GM12875 (cell line): ENCODE measurements at regions not wholly inside any gene's neighbourhood (a gene's known extent, or its start where the extent isn't known, plus 50 kb on each side); places are given as distances from the start of the nearest gene placed in this dataset.

Experiments used
- H3K4me3 ChIP-seq: one replicate; pipeline ENCODE4 v1.5.1; 2011; ENCODE audit warnings: low read depth, low read length, control low read depth
- TF ChIP-seq, protein P1 (sequence below): IDR thresholded peaks from 2 replicates; pipeline ENCODE4 v1.5.1; 2011; ENCODE audit warnings: low read depth, mild to moderate bottlenecking, control low read depth, inconsistent platforms, low read length, moderate library complexity, borderline replicate concordance; ENCODE audit not compliant: insufficient read depth

DNA sequence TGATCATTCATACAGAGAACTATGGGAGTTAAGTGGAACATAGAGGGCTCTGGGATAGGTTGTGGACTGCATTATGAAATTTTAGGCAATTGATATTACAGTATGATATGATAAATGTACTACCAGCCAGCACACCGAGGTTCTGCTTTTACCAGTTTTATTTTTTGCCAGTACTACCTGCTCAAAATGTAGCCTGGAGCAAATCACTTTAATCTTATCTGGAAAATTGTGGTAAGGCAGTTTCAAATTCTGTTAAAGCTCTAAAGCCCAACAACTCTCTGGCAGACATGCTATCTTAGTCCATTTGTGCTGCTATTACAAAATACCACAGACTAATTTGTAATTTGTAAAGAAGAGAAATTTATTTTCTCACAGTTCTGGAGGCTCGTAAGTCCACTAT is 474.9 kb upstream of the CWC22 start:
- TF ChIP-seq, protein P1, sequence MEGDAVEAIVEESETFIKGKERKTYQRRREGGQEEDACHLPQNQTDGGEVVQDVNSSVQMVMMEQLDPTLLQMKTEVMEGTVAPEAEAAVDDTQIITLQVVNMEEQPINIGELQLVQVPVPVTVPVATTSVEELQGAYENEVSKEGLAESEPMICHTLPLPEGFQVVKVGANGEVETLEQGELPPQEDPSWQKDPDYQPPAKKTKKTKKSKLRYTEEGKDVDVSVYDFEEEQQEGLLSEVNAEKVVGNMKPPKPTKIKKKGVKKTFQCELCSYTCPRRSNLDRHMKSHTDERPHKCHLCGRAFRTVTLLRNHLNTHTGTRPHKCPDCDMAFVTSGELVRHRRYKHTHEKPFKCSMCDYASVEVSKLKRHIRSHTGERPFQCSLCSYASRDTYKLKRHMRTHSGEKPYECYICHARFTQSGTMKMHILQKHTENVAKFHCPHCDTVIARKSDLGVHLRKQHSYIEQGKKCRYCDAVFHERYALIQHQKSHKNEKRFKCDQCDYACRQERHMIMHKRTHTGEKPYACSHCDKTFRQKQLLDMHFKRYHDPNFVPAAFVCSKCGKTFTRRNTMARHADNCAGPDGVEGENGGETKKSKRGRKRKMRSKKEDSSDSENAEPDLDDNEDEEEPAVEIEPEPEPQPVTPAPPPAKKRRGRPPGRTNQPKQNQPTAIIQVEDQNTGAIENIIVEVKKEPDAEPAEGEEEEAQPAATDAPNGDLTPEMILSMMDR: no peak
- H3K4me3 ChIP-seq: no peak overlapping the region

DNA sequence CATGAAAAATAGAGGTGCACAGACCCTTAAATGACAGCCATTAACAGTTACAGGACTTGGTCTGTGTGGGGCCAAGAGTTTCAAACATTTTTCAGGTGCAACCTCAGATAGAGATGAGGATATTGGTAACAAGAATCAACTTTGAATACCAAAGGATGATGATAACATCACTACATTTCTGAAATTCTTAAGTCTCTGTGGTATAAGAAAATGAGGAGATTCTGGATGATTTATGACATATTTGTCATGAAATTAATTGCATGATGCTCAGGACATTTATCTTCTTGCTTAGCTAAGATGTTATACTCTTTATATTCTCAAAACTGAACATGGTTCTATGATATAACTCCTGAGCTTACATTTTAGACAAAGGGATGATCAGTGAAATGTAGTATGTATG is 471.8 kb upstream of the CWC22 start:
- TF ChIP-seq, protein P1: no peak
- H3K4me3 ChIP-seq: no peak overlapping the region

DNA sequence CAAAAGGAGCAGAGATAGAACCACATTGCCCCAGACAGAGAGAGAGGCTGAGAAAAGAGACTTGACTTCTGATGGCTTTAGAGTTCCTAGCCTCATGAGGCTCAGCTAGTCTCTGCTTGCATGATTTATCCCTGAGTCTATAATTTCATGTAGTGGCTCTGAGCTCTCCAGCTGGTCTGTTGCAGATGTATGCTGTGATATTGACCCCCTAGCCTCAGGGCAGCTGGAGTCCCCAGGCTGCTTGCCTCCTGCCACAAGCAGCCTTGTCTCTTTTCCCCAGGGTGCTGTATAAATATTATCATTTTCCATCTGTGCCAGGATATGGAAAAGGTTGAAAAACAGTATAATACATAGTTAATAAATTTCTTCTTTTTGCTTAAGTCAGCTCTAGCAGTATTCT is 467.6 kb upstream of the CWC22 start:
- TF ChIP-seq, protein P1: no peak
- no peak overlapping the region for H3K4me3 ChIP-seq

DNA sequence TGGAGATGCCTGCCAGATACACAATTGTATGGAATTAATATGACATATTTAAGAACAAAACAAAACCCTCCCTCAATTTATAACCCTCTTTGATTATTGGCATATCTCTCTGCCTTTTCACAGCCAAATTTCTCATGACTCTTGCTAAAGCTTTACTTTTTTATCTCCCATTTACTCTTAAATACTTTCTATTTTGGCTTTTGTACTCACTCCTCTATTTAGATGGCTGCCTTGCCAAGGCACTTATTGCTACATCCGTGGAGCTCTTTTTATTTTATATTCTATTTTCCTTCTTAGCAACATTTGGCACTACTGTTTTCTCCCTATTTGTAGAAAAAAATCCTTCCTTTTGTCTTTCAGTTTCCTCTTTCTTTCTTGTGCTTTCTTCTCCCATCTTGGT is 466.4 kb upstream of the CWC22 start:
- no peak overlapping the region for H3K4me3 ChIP-seq
- TF ChIP-seq, protein P1: no peak

DNA sequence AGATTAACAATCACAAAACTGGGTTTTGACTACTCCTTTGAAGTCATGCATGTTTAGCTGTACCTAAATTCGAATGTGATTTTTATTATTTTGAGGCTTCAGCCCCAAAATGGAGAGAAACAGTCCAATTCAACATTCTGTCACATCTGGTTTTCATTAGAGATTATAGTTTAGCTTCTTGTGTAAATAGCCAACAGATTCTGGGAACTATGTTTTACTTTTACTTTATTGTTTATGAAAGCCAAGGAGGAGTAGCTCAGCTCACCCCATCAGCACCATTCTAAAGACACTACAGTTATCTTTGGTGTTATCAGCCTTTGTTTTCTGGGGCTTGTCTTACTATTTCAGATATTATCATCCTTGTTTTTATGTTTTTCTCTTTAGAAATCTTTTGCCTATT is 465.0 kb upstream of the CWC22 start:
- H3K4me3 ChIP-seq: no peak overlapping the region
- TF ChIP-seq, protein P1: no peak

DNA sequence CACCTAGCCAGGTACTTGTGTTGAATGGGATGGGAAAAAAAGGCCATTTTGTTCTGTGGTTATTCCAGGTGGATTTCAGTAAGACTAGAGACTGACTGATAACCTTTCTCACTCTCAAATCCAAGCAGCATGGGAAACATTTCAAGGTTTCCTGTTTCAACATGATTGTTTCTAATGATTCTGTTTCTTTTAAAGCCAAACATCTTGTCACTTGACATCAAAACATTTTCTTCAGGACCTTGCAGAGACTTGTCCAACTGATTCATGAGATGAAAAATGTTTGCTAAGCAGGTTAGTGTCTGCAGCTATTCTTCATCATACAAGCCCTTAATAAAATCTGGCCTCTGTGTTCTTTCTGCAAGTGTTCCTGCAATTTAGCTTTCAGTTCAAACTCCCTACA is 456.5 kb upstream of the CWC22 start:
- no peak overlapping the region for H3K4me3 ChIP-seq
- TF ChIP-seq, protein P1: no peak

DNA sequence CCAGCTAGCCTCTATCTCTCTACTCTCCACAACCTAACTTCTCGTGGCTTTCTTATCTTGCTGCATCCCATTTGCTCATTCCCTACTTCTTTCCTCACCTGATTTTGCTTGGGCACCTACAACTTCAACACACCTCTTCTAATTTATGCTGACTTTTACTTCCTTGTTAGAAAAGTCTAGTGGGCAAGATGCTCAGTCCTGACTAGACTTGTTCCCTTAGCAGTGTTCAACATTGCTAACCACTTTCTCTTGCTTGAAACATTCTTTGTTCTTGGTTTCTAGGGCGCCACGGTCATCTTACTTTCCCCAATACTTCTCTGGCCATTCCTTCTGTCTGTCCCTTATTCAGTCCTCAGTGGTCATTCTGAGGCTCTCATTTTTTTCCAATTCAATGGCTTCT is 454.7 kb upstream of the CWC22 start:
- TF ChIP-seq, protein P1: no peak
- H3K4me3 ChIP-seq: no peak overlapping the region
